Heart left ventricle (tissue), 13 donors: ENCODE measurements at regions not wholly inside any gene's neighbourhood (a gene's known extent, or its start where the extent isn't known, plus 50 kb on each side); places are given as distances from the start of the nearest gene placed in this dataset.

Experiments
- CTCF ChIP-seq, 12 donors: fragments of 200-600 bp; sonication (generic) in 4 of 12; IDR thresholded peaks; one replicate each; pipeline versions ENCODE4 v1.5.0 to v1.8.0; 2018 to 2022; ENCODE audit warnings: antibody characterized with exemption in 12 of 12, mild to moderate bottlenecking in 5 of 12
- POLR2A ChIP-seq, 2 donors: fragments of 450-650 bp; IDR thresholded peaks; one replicate each; pipeline ENCODE4 v1.6.1; 2017; ENCODE audit warnings: antibody characterized with exemption in 2 of 2, mild to moderate bottlenecking in 2 of 2, moderate library complexity in 2 of 2
- donor health status: ischemic (EF 13 %, LVEDD 7.1; RV severe dilation, severe dysfunction).
- donor health status: DM: no; HTN: yes; CAD: no.
- donor health status: DM: no; HTN: no; CAD: no.
- donor health status: ischemic (EF 25% LVEDD 6.9; RV normal size, moderate dysfunction).
- donor health status: ischemic (EF 25% LVEDD 5.7; RV mildly dilated, moderate dysfunction).
- donor health status: ischemic (EF 35%, LVEDD 5.7; RV mildly dilated, moderate dysfunction).
- donor health status: nonischemic (EF 11% LVEDD 7.7; RV severe dilation, severe dysfunction).
- donor health status: DM: yes; HTN: yes; CAD: no.
- donor health status: PGD.
- donor health status: ischemic (EF 29% LVEDD 5.4; RV normal size, mild dysfunction).
- donor health status: nonischemic (EF 23%, LVEDD 6.1; RV moderate dilation, normal function).

GRCh38 chr4:38411092-38411491 lies 252.9 kb upstream of the KLF3 start:
- TF ChIP-seq CTCF (IDR thresholded peaks at IDR 0.05) (no peak), POLR2A (IDR thresholded peaks at IDR 0.05) (no peak)
